H1 (cell line): ENCODE measurements at regions not wholly inside any gene's neighbourhood (a gene's known extent, or its start where the extent isn't known, plus 50 kb on each side); places are given as distances from the start of the nearest gene placed in this dataset.

Experiments used
- CTCF ChIA-PET: fragments of 300-600 bp; sonication (Branson Sonifier 250); formaldehyde crosslinking; loops from one replicate; lab custom pipeline; 2021; ENCODE audit not compliant: partially characterized antibody; lab: Charles Lee
- POLR2A ChIA-PET: fragments of 300-600 bp; sonication (Branson Sonifier 250); formaldehyde crosslinking; loops from one replicate; lab custom pipeline; 2021; ENCODE audit warnings: inconsistent platforms; ENCODE audit not compliant: partially characterized antibody; lab: Charles Lee
- DNase-seq, 2 experiments: peaks; one replicate each; pipeline versions ENCODE4 v3.0.0 to v3.0.0-alpha.2; 2010 to 2022; ENCODE audit warnings: low spot score in 2 of 2, low read depth in 1 of 2, mixed read lengths in 1 of 2
- FAIRE-seq: peaks from 2 replicates; lab custom pipeline; 2011; peaks lifted over from hg19 to GRCh38; lab: Jason Lieb, UNC
- H2AFZ ChIP-seq: 2 replicates; pipeline ENCODE4 v1.8.1; 2012; ENCODE audit warnings: low read length, inconsistent platforms
- H2AK5ac ChIP-seq: 2 replicates; pipeline ENCODE4 v1.6.1; 2013; ENCODE audit warnings: low read depth, low read length
- H2BK120ac ChIP-seq: replicated peaks from 2 replicates; pipeline ENCODE3; 2013; ENCODE audit warnings: low read depth, low read length, inconsistent platforms
- H2BK12ac ChIP-seq: 2 replicates; pipeline ENCODE4 v1.6.1; 2013; ENCODE audit warnings: low read depth, low read length
- H2BK15ac ChIP-seq: 2 replicates; pipeline ENCODE4 v1.6.1; 2013; ENCODE audit warnings: low read length
- H2BK20ac ChIP-seq: 2 replicates; pipeline ENCODE4 v1.6.1; 2013; ENCODE audit warnings: low read length
- H2BK5ac ChIP-seq: 2 replicates; pipeline ENCODE4 v1.6.1; 2013; ENCODE audit warnings: low read depth, low read length
- H3K14ac ChIP-seq: 2 replicates; pipeline ENCODE4 v1.6.1; 2013; ENCODE audit warnings: inconsistent platforms; ENCODE audit not compliant: insufficient read length
- H3K18ac ChIP-seq: 2 replicates; pipeline ENCODE4 v1.6.1; 2013; ENCODE audit warnings: low read length; ENCODE audit errors: extremely low read depth
- H3K23ac ChIP-seq: 2 replicates; pipeline ENCODE4 v1.6.1; 2013; ENCODE audit warnings: inconsistent platforms; ENCODE audit not compliant: insufficient read length
- H3K23me2 ChIP-seq: 2 replicates; pipeline ENCODE4 v1.6.1; 2013; ENCODE audit warnings: low read depth, low read length
- H3K27ac ChIP-seq: 2 replicates; pipeline ENCODE4 v1.6.1; 2011; ENCODE audit warnings: low read depth, low read length, inconsistent platforms
- H3K27me3 ChIP-seq, 4 experiments: replicated peaks in 1 of 4; 1 replicate in 1 of 4; 2 replicates in 3 of 4; pipeline versions ENCODE4 v1.6.1 to v1.8.1; 2011 to 2013; ENCODE audit warnings: low read length in 3 of 4, mild to moderate bottlenecking in 3 of 4, inconsistent platforms in 2 of 4, mixed read lengths in 2 of 4, moderate library complexity in 1 of 4; ENCODE audit not compliant: control insufficient read depth in 3 of 4, insufficient read depth in 3 of 4; ENCODE audit errors: extremely low read depth in 1 of 4
- H3K36me3 ChIP-seq, 4 experiments: 2 replicates each; pipeline versions ENCODE4 v1.6.1 to v1.8.1; 2011 to 2013; ENCODE audit warnings: mild to moderate bottlenecking in 4 of 4, low read length in 3 of 4, moderate library complexity in 2 of 4, control low read depth in 1 of 4, inconsistent platforms in 1 of 4; ENCODE audit not compliant: insufficient read depth in 4 of 4, control insufficient read depth in 2 of 4
- H3K4ac ChIP-seq: replicated peaks from 2 replicates; pipeline ENCODE3; 2013; ENCODE audit warnings: low read length, low read depth, mixed read lengths, inconsistent platforms; ENCODE audit not compliant: insufficient read length
- H3K4me1 ChIP-seq, 4 experiments: replicated peaks in 1 of 4; 1 replicate in 1 of 4; 2 replicates in 3 of 4; pipeline versions ENCODE4 v1.6.1 to v1.8.1; 2011 to 2013; ENCODE audit warnings: low read length in 3 of 4, inconsistent platforms in 2 of 4, mixed read lengths in 1 of 4; ENCODE audit not compliant: insufficient read depth in 4 of 4, control insufficient read depth in 3 of 4
- H3K4me2 ChIP-seq, 2 experiments: 2 replicates each; pipeline versions ENCODE4 v1.6.1 to v1.8.1; 2011 to 2013; ENCODE audit warnings: low read depth in 2 of 2, low read length in 2 of 2, control low read depth in 1 of 2, inconsistent platforms in 1 of 2, mild to moderate bottlenecking in 1 of 2; ENCODE audit not compliant: insufficient read depth in 1 of 2
- H3K4me3 ChIP-seq, 4 experiments: fragments of 200-600, 300-600 bp in 1 of 4; sonication (generic), shearing (Covaris generic), sonication (Bioruptor Twin) in 1 of 4; 2 replicates each; pipeline versions ENCODE4 v1.5.1 to v1.8.1; 2011 to 2016; ENCODE audit warnings: low read length in 4 of 4, low read depth in 3 of 4, control low read depth in 2 of 4, inconsistent platforms in 2 of 4, mild to moderate bottlenecking in 2 of 4, mixed read lengths in 1 of 4, moderate library complexity in 1 of 4; ENCODE audit not compliant: insufficient read depth in 2 of 4; ENCODE audit errors: extremely low read depth in 1 of 4
- H3K56ac ChIP-seq: replicated peaks from 2 replicates; pipeline ENCODE3; 2013; ENCODE audit warnings: low read depth, mild to moderate bottlenecking, mixed read lengths, low read length, inconsistent platforms; ENCODE audit not compliant: insufficient read length
- H3K79me1 ChIP-seq: 2 replicates; pipeline ENCODE4 v1.6.1; 2013; ENCODE audit warnings: low read depth, low read length, control low read depth
- H3K79me2 ChIP-seq, 2 experiments: 2 replicates each; pipeline versions ENCODE4 v1.6.1 to v1.8.1; 2012 to 2013; ENCODE audit warnings: low read length in 2 of 2, mild to moderate bottlenecking in 2 of 2, inconsistent platforms in 1 of 2; ENCODE audit not compliant: insufficient read depth in 2 of 2, control insufficient read depth in 1 of 2
- H3K9ac ChIP-seq, 4 experiments: replicated peaks in 1 of 4; 1 replicate in 1 of 4; 2 replicates in 3 of 4; pipeline versions ENCODE4 v1.6.1 to v1.8.1; 2011 to 2013; ENCODE audit warnings: low read depth in 3 of 4, low read length in 3 of 4, control low read depth in 2 of 4, mild to moderate bottlenecking in 2 of 4, moderate library complexity in 2 of 4, inconsistent platforms in 1 of 4; ENCODE audit errors: extremely low read depth in 1 of 4
- H3K9me3 ChIP-seq, 2 experiments: 2 replicates each; pipeline versions ENCODE4 v1.6.1 to v1.8.1; 2012 to 2013; ENCODE audit warnings: mild to moderate bottlenecking in 2 of 2, moderate library complexity in 2 of 2, control low read depth in 1 of 2, inconsistent platforms in 1 of 2, low read depth in 1 of 2, low read length in 1 of 2, mixed read lengths in 1 of 2; ENCODE audit not compliant: insufficient read depth in 2 of 2
- H4K20me1 ChIP-seq, 2 experiments: replicated peaks in 1 of 2; 2 replicates each; pipeline versions ENCODE3 to v1.8.1; 2011 to 2013; ENCODE audit warnings: inconsistent platforms in 2 of 2, low read length in 2 of 2, mild to moderate bottlenecking in 1 of 2; ENCODE audit not compliant: insufficient read depth in 2 of 2, control insufficient read depth in 1 of 2
- H4K5ac ChIP-seq: 2 replicates; pipeline ENCODE4 v1.6.1; 2013; ENCODE audit warnings: low read length, low read depth, mixed read lengths, inconsistent platforms; ENCODE audit not compliant: insufficient read length
- H4K8ac ChIP-seq: 2 replicates; pipeline ENCODE4 v1.8.0; 2013; ENCODE audit warnings: mild to moderate bottlenecking, moderate library complexity, low read length, inconsistent platforms; ENCODE audit not compliant: insufficient read depth; ENCODE audit errors: extremely low read depth
- H4K91ac ChIP-seq: replicated peaks from 2 replicates; pipeline ENCODE3; 2013; ENCODE audit warnings: low read length, mixed read lengths, inconsistent platforms; ENCODE audit not compliant: insufficient read length
- ATF3 ChIP-seq: IDR thresholded peaks from 2 replicates; pipeline ENCODE4 v1.6.1; 2011; ENCODE audit warnings: low read depth, mild to moderate bottlenecking, low read length; ENCODE audit not compliant: insufficient read depth
- SIX5 ChIP-seq: IDR thresholded peaks from 2 replicates; pipeline ENCODE4 v1.6.1; 2011; ENCODE audit warnings: mild to moderate bottlenecking, low read depth, low read length
- USF2 ChIP-seq: IDR thresholded peaks from 2 replicates; pipeline ENCODE4 v1.6.1; 2011; ENCODE audit warnings: low read length, improper control_type of control experiment
- WGBS, 2 experiments: shearing (Covaris generic) in 1 of 2; methylation state at CpG; one replicate each; pipeline versions ENCODE4 v1.1.6 to v1.1.7; 2013 to 2015; ENCODE audit warnings: low lambda C conversion rate in 2 of 2, mixed read lengths in 2 of 2, inconsistent platforms in 1 of 2, low coverage in 1 of 2, missing lambda C conversion rate in 1 of 2; ENCODE audit not compliant: insufficient replicate concordance in 2 of 2, insufficient coverage in 1 of 2, insufficient read length in 1 of 2; ENCODE audit errors: extremely low coverage in 1 of 2, missing lambda C conversion rate in 1 of 2; 5-methylcytosine and 5-hydroxymethylcytosine counted together

GRCh38 chr1:30366911-30367310 is 356.5 kb downstream of the MATN1 start:
- no peak overlapping the region for H3K56ac ChIP-seq
- H2AFZ ChIP-seq, result peak overlapping the region; percentile 52; the same call in 1 of the 2 replicates
- no peaks in the 10 kb centered on the region; a peak in 1 of 7 replicates for H3K27me3 ChIP-seq
- H3K79me1 ChIP-seq, result no peaks in the 10 kb centered on the region
- peaks cover 0 to 3% (median 0%) of the 10 kb centered on the region in 4 experiments; a peak in 2 of 7 replicates for H3K4me1 ChIP-seq
- no peak overlapping the region for H3K4me2 ChIP-seq
- FAIRE-seq (no peak), DNase-seq (peak in 1 of 2 experiments; percentile 45)
- no peak overlapping the region for H4K91ac ChIP-seq
- no peaks in the 10 kb centered on the region for H3K79me2 ChIP-seq
- no peak overlapping the region for H2AK5ac ChIP-seq
- no peak overlapping the region for H2BK15ac ChIP-seq
- no peaks in the 10 kb centered on the region for H3K36me3 ChIP-seq
- H2BK20ac ChIP-seq, result no peak overlapping the region
- H2BK120ac ChIP-seq, result no peak overlapping the region
- H3K23ac ChIP-seq, result no peak overlapping the region
- no peak overlapping the region for H2BK5ac ChIP-seq
- no peak overlapping the region for H4K5ac ChIP-seq
- H3K23me2 ChIP-seq, result peaks cover 1% of the 10 kb centered on the region
- H4K8ac ChIP-seq, result no peak overlapping the region
- H3K4ac ChIP-seq, result no peak overlapping the region
- POLR2A ChIA-PET, result no interaction called here
- TF ChIP-seq USF2 (0 out of 2 replicates have a peak, but pooled peaks have one; percentile 40), SIX5 (no peak), ATF3 (no peak)
- H3K27ac ChIP-seq, result no peak overlapping the region
- H2BK12ac ChIP-seq, result no peak overlapping the region
- 88% methylated on average over 5 of the region's 5 CpGs; no CpG with 5 or more reads in 1 of the 2 experiments for WGBS, 2 experiments
- H3K9me3 ChIP-seq, result no peaks in the 10 kb centered on the region
- H4K20me1 ChIP-seq, result no peaks in the 10 kb centered on the region
- H3K4me3 ChIP-seq, result no peak overlapping the region
- no peak overlapping the region for H3K9ac ChIP-seq
- no peak overlapping the region; the same call in 1 of the 2 replicates for H3K18ac ChIP-seq
- CTCF ChIA-PET, result interaction anchor here (1.3 to 14.2 kb wide), 2 partner anchors 13 to 46 kb away, joined by 3 to 139 read pairs; no protein-coding TSS in a partner anchor
- no peak overlapping the region for H3K14ac ChIP-seq
